Muscle of back (tissue), 3 donors: ENCODE measurements at regions not wholly inside any gene's neighbourhood (a gene's known extent, or its start where the extent isn't known, plus 50 kb on each side); places are given as distances from the start of the nearest gene placed in this dataset.

Experiments
- DNase-seq, 3 donors: peaks; one replicate each; pipeline versions ENCODE4 v3.0.0 to v3.0.0-alpha.2; 2013

GRCh38 chr10:78185693-78186055 lies 152.0 kb downstream of the RPS24 start:
- no peak for DNase-seq

GRCh38 chr10:78186572-78186971 lies 152.9 kb downstream of the RPS24 start:
- DNase-seq: no peak

- DNase-seq: no peak
Observed at GRCh38 chr10:78187371-78187770, 153.7 kb downstream of the RPS24 start.

DNA sequence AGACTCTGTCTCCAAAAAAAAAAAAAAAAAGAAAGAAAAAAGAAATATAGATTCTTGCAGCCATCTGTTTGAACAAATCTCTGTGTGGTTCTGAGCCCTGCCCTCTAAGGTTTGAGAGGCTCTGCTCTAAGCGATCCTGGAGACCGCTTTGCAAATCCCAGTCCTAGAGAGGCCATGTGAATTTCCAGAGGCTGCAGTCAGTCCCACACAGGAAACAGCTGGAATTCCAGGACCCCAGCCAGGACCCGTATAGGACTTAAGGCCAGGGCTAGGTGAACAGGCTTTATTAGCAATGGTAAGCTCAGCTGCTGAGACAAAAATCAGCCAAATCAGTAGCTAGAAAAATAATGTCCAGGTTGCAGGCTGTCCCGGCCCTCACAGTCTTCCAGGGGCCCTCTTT lies 154.8 kb downstream of the RPS24 start:
- DNase-seq: peak in 2 of 3 donors; percentile 51 to 79

DNA sequence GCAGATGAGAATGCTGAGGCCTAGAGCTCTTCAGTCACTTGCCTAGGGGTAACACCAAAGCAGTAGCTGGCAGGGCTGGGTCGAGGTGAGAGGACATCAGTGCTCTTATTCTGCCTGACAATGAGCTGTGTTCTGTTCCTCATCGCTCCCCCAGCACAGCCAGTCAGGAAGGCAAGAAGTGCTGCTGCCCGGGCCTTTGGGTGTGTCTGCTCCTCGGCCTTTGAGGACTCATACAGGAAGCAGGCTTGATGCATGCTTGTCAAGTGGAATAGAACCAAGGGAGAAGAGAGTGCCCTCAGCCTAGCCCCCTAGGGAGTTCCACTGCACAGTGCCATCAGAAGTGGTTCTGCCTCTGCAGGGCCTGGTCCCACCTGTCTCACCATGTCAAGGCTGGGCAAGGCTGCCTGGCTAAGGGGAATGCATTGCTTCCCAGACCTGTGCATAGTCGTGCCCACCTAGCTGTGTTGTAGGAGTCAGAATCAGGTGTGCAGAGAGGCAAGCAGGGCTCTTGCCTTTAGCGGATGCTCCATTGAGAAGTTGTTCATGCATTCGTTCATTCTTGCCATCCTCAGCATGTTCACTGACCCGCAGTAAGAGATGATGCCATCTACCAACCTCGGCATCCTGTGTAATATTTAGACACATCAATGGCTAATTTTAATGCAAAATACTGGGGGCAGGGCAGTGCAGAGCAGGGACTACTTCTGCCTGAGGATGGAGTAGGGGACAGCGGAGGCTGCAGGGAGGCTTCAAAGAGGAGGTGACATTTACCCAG lies 156.6 kb downstream of the RPS24 start:
- DNase-seq: no peak

DNA sequence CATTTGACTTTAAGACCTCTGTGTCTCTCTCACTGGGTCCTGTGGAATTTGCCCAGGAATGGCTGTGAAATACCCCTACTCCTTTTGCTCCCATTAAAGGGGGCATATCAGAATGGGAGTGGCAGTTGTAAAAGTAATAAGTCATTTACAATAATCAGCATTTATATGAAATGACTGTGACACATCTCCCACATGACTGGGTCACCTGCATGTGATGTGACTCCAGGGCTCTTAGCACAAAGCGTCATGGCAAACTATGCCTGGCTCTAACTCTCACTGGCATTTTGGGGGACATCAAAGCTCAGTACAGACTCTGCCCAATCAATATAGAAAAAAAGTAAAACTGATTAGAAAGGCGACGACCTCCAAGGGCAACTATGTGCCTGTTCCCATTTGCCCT lies 157.6 kb downstream of the RPS24 start:
- DNase-seq: no peak

DNA sequence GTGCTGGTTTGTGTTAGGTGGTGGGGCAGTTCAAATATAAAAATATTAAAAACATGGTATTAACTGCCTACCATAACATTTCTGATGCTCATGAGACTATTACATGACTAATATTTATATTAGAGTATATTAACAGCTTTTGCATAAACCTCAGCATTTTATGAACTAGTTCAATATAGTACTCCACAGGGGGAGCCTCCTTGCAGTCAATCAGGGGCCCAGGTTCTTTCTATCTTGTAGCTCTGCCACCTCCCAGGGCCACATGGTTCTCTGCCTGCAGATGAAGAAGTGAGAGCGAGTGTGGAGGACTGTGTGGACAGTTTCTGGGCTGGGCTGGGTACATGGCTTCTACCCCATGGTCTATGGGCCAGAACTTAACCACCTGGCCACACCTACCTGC lies 159.5 kb downstream of the RPS24 start:
- DNase-seq: no peak

- DNase-seq: no peak
Observed at GRCh38 chr10:78194050-78194449, 160.4 kb downstream of the RPS24 start.

DNA sequence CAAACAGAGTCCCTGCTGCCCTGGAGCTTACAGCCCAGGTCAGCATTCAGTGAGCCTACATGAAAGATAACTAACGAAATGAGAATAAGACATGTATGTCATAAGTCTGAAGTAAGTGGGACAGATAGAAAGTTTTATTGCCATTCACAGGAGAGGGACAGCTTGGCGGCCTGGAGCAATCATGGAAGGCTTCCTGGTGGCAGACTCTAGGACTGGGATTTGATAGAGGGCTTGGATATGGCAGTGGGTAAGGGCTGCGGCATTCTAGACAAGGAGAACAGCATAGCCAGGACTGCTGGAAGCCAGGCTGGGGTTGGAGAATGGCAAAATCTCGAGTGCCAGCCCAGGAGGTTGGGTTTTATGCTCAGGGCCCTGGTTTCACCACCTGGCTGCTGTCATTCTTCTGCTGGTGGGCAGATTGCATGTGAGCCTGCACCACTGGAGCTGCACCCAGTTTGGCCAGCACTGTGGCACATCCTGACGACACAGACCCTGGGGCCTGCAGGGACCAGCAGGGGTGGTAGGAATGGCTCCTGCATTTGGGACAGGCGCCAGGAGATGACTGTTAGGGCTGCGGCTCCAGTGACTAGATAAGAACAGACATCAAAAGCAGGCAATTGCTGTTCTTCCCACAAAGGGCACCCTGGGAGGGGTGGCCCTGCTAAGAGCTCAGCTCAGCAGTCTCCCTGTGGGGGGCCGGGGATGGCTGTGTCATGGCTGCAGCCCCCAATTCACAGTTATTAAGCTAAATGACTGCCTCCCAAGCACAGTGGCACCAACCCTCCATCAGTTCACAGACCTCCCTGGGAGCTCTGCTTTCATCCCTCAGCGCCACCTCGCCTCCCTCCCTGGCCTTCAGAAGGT lies 161.1 kb downstream of the RPS24 start:
- no peak for DNase-seq

DNA sequence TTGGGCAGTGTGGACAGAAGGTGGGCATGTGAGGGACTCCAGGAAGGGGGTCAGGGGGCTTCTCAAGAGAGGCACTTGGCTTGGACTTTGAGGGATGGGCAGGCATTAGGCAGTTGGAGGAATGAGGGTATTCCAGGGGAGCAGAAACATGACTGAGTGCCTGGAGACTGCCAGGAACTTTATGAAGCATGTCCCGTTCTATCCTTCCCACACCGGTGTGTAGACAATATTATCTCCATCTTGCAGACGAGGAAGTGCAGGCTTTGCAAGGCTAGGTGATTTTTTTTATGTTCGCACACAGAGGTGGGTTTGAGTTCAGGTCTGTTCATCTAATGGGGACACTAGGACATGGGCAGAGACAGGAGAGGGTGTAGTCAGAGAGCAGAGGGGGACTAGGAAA lies 162.7 kb downstream of the RPS24 start:
- DNase-seq: no peak

- no peak for DNase-seq
Observed at GRCh38 chr10:78196964-78197363, 163.3 kb downstream of the RPS24 start.

- DNase-seq: no peak
Observed at GRCh38 chr10:78197628-78198272, 164.1 kb downstream of the RPS24 start.

GRCh38 chr10:78199005-78199725 lies 165.5 kb downstream of the RPS24 start:
- no peak for DNase-seq

DNA sequence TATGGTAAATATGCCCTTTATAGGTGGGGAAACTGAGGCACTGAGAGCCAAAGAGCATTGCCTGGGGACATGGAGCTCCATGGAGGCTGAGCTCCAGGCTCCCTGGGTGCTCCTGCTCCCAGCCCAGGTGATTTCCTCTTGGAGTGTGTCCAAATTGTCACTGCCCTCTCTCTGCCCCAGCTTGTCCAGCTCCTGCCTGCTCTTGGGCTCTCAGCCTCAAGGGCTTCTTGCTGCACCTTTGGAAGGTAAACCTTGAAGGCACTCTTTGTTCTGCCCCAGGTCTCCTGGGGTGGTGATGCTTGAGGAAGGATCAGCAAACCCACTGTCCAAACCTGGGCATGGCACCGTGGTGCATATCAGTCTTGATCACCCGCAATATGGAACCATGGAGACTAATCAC lies 166.1 kb downstream of the RPS24 start:
- DNase-seq: no peak

GRCh38 chr10:78200686-78201085 lies 167.0 kb downstream of the RPS24 start:
- no peak for DNase-seq

DNA sequence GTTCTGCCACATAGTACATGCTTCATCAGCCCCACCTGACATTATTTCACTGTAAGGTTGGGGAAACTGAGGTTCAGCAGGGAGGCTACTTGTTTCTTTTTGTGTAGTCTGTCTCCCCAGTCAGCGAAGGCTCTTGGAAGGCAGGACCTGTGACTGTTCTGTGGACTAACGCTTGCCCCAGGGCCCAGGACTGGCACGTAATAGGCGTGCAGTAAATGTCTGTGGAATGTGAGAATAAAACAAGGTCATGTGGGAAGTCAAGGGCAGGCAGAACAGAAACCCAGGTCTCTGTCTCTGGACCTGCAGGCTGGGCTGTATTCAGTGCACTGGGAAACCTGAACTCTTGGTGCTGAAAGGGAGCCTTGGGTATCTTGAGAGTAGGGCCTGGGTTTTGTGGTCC lies 168.7 kb downstream of the RPS24 start:
- DNase-seq: no peak

GRCh38 chr10:78203915-78204818 lies 170.5 kb downstream of the RPS24 start:
- no peak for DNase-seq

GRCh38 chr10:78205457-78206016 lies 171.9 kb downstream of the RPS24 start:
- no peak for DNase-seq

DNA sequence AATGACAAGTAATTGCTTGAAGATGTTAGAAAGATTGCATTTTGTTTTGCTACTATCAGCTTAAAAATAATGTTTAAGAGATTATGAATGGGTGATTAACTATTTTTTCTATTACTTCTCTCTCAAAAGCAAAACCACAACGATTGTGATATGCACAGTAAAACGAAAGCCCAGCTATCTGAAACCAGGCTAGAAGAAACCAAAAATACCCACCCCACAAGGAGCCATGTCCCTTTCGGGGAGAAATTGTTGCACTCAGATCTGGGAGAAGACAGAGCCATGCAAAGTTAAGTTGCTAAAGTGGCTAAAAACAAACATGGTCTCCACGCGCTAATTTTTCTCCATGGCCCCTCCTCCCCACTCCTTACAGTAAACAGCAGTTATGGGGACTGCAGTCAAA lies 173.6 kb downstream of the RPS24 start:
- no peak for DNase-seq

- no peak for DNase-seq
Observed at GRCh38 chr10:78207776-78208175, 174.1 kb downstream of the RPS24 start.

DNA sequence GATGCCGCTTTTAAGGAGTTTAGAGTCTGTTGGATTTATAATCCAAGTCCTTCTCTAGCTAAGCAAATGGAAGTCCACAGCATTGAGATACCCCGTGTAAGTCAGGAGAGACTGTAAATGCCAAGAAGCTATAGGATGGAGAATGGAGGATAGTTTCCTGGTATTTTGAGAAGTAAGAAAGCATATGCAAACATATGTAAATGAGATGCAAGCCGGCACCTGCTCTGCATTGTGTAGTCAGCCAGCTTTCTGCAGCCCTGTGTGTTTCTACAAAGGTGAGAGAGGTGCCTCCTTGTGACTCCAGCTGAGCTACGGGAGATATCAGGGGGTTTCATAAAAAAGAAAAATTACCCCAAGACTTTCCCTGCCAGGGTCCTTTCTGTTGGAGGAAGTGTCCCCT lies 176.3 kb downstream of the RPS24 start:
- no peak for DNase-seq
